Testis (tissue), 2 donors: ENCODE measurements at regions not wholly inside any gene's neighbourhood (a gene's known extent, or its start where the extent isn't known, plus 50 kb on each side); places are given as distances from the start of the nearest gene placed in this dataset.

Experiments
- CTCF ChIP-seq, 3 experiments: fragments of 450-650 bp in 2 of 3; fragments of 200-600 bp in 1 of 3; sonication (generic) in 1 of 3; IDR thresholded peaks; one replicate each; pipeline ENCODE4 v1.5.1; 2016 to 2019; ENCODE audit warnings: antibody characterized with exemption in 3 of 3, mild to moderate bottlenecking in 2 of 3, moderate library complexity in 1 of 3
- POLR2A ChIP-seq: fragments of 450-650 bp; IDR thresholded peaks from one replicate; pipeline ENCODE4 v1.6.1; 2017; ENCODE audit warnings: antibody characterized with exemption, mild to moderate bottlenecking, moderate library complexity

GRCh38 chr13:82202398-82202797 lies 1679.9 kb downstream of the SLITRK1 start:
- TF ChIP-seq CTCF (IDR thresholded peaks at IDR 0.05) = no peak
- no peak for TF ChIP-seq POLR2A
